GM04504 (cell line): ENCODE measurements at regions not wholly inside any gene's neighbourhood (a gene's known extent, or its start where the extent isn't known, plus 50 kb on each side); places are given as distances from the start of the nearest gene placed in this dataset.

ENCODE experiments used
- DNase-seq: peaks from one replicate; pipeline ENCODE4 v3.0.0-alpha.2; 2012; ENCODE audit warnings: low read depth

DNA sequence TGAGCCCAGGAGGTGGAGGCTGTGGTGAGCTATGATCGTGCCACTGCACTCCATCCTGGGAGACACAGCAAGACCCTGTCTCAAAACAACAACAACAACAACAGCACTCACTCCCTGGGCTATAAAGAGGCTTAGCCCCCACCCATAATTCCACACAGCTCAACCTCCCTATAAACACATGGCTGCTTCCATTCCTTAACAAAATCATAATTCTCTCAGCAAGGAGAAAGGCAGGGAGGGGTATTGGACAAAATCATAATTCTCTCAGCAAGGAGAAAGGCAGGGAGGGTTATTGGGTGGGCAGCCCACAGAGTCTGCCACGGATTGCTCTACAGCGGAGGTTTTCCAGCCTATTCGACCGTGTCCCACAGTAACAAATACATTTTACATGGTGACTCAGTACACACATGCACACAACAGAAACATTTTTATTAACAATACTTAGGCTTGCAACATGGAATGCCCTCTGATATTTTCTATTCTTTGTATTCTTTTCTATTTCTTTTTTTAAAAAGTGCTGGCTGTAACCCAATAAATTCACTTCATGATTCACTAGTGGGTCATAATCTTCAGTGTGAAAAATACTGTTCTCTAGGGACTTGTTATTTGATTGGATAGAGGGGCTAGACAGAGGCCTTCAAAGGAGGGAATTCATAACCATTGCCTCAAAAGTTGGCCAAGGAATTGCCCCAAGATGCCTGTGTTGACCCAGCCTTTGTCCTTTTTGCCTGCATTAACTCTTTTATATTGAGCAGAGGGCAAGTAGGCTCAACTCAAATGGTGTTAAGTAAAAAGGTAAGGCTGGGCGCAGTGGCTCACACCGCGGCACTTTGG is 50.6 kb upstream of the ZMYND8 start:
- no peak for DNase-seq

DNA sequence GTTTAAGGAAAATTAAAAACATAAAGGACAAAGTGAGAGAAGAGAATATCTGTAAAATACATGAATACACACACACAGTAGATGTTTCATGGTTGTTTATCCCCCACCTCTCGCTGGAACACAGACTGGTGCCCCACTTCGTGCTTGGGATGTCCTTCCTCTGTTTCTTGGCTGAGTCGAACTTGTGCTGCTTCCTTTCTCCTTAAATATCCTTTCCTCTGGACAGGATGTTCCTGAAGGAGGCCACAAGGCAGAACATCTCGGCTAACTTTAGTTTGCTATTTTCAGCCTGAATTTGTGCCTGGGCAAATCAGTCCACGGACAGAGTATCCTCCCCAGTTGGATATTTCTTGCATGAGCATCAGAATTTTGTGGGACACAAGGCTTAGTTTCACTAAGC is 54.7 kb upstream of the ZMYND8 start:
- DNase-seq = no peak

DNA sequence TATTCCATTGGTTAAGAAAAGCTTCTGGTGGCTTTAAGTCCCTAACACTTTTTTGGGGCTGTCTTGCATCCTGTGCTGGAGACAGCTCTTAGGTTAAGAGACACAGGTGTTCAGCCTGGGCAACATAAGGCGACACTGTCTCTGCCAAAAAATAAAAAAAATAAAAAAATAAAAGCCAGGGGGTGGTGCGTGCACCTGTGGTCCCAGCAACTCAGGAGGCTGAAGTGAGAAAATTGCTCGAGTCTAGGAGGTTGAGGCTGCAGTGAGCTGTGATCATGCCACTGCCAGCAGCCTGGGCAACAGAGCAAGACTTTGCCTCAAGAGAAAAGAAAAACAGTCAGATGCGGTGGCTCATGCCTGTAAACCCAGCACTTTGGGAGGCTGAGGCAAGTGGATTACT is 55.6 kb upstream of the ZMYND8 start:
- no peak for DNase-seq

DNA sequence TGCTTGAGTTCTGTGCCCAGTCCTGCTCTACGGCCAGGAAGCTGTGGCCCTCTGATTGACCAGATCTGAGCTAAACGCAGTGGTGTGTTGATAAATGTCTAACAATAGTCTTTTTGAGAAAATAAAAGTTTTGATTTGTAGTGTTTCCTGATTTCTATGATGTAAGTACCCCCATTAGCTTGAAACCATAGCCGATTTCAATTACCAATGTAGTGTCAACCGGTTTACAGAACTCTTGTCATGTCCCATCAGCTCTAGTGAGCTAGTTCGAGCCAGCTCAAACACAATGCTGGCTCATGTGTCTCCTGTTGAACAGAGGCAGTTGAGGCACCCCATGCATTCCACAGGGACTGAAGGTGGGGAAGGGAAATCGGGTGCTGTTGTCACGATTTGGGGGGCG is 56.7 kb upstream of the ZMYND8 start:
- no peak for DNase-seq

DNA sequence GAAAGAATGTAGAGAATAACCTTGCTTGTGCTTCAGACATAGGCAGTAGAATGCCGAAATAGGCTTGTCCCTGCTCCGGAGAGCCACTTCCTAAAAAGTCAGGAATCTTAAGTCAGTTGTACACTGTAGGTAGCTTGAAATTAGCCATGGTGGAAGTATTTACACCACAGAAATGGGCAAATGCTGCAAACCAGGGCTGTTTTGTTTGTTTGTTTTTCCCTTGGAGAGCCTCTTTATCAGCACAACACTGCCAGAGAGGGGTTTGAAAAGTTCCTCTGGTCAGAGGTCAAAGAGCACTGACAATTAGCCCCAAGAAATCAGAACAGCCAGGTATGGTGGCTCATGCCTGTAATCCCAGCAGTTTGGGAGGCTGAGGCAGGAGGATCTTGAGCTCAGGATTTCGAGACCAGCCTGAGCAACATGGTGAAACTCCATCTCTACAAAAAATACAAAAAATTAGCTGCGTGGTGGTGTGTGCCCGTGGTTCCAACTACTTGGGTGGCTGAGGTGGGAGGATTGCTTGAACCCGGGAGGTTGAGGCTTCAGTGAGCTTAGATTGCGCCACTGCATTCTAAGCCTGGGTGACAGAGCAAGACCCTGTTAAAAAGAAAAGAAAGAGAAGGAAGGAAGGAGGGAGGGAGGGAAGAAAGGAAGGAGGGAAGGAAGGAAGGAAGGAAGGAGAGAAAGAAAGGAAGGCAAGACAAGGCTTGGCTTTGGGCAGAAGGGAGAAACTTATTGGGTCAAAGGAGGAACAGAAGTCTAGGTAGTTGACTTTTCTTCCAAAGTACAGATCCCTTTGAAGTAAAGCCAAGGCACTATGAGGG is 61.0 kb upstream of the ZMYND8 start:
- DNase-seq = no peak

DNA sequence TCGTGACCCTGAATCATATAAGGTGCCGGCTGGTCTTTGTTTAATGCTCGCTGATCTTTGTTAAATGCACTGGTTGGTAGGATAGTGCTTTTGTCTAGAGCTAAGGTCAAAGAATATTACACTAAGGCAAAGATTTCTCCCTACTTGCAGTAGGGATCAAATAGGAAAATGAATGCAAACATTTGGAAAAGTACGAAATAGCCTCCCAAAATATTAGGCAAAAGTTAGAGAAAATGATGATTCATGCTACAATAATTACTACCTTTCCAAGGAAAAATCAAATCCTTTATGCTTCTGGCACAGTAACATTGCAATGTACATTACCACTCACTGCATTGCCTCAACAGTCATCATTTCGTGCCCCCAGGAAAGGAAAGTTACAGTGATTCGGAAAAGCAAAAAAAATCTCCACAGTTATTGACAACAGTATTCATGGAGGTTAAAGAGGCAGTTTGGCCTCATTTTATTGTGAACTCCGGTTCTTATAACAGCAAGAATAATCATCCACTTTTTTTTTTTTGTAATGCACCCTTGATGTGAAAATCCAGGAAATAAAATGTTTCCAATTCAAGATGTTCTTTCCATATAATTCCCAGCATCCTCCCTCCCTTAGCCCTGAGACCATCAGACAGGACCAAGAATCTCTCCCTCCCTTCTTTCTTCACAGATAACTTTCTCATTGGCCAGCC is 61.7 kb upstream of the ZMYND8 start:
- DNase-seq = no peak

DNA sequence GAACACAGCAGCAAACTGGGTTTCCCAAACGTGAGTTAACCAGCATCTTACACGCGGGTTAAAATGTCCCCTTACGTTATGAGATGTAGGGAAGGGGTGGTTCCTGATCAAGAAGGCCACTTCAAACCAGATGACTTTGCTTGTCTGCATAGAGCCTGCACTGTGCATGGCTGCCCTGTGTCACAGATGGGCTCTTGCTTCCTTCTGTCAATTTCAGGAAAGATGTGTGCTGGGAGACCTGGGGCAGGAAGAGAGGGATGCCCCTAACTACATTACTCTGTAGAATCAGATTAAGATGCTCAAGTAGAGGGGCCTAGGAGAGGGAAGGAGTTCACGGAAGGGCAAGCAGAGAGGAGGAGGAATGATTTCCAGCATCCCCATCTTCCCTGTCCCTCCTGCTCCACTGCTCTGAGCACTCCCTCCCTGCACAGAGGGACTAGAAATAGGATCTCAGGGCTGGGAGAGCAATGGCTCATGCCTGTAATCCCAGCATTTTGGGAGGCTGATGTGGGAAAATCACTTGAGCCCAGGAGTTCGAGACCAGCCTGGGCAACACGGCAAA is 63.5 kb upstream of the ZMYND8 start:
- DNase-seq = no peak

DNA sequence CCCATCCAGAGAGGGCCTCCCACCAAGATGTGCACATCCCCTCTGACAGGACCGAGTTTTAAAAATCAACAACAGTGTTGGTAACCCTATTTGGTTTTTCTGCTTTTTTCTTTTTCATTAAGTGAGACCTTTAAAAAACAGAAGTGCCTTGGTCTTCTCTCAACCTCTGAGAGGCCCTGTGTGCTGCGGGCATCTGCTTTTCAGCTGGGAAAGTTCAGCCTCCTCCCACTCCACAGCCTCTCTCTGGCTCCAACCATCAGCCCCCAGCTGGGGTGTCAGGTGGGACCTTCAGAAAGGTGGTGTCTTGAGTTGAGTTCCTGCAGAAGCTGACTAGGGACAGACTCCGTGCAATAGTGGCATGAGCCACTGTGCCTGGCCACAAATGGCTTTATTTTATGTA is 64.6 kb upstream of the ZMYND8 start:
- DNase-seq = no peak

DNA sequence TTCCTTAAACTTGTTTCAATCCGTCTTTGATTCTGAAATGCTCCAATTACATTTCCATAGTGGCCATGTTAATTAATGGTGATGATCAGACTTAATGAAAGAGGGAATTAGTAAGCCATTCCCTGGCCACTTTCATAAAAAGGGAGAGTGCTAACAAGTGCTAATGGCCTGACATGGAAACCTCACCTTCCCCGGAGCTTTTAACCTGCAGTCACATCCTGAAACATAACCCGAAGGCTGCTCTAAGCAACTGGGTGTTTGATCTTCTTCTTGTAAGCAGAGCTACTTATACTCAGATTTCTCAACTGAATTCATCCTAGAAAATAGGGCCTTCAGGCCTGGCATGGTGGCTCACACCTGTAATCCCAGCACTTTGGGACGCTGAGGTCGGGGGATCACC is 67.1 kb upstream of the ZMYND8 start:
- no peak for DNase-seq

DNA sequence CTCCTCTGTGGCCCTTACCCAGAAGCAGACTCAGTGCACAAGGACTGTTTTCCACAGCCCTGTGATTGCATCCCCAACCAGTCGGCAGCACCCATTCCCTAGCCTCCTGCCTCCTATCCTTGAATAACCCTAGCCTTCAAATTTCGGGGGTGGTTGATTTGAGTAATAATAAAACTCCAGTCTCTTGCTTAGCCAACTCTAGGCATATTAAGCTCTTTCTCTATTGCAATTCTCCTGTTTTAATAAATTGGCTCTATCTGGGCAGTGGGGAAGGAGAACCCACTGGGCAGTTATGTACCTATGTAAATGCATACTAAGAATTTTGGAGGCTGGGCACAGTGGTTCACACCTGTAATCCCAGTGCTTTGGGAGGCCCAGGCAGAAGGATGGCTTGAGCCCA is 70.6 kb upstream of the ZMYND8 start:
- DNase-seq = no peak

DNA sequence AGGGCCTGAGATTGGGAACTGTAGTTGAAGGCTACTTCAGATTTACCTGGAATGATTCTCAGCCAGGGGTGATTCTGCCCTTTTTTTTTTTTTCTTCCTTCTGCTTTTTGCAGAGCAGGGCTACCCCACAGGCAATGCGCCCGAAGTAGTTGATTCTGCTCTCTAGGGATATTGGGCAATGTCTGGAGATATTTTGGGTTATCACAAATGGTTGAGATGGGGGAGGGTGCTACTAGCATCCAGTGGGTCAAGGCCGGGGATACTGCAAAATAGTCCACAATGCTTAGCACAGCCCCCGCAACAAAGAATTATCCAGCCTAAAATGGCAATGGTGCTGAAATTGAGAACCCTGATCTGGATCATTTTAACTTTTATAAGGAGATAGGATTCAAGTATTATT is 71.2 kb upstream of the ZMYND8 start:
- DNase-seq = no peak

DNA sequence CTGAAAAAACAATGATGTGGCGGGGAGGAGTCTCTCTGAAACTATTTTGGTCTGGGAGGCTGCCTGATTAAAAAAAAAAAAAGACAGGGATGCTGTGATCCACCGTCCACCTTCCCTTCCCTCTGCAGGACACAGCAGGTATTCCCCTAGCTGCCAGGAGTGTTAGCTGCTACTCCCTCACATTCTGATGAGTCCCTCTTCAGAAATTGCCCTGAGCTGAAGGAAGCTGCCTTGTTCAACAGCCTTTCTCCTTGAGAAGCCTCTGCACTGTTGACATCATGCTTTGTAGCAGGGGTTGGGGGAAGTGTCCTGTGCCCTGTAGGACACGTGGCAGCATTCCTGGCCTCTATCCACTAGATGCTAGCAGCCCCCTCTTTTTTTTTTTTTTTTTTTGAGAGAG is 71.7 kb upstream of the ZMYND8 start:
- DNase-seq = no peak

DNA sequence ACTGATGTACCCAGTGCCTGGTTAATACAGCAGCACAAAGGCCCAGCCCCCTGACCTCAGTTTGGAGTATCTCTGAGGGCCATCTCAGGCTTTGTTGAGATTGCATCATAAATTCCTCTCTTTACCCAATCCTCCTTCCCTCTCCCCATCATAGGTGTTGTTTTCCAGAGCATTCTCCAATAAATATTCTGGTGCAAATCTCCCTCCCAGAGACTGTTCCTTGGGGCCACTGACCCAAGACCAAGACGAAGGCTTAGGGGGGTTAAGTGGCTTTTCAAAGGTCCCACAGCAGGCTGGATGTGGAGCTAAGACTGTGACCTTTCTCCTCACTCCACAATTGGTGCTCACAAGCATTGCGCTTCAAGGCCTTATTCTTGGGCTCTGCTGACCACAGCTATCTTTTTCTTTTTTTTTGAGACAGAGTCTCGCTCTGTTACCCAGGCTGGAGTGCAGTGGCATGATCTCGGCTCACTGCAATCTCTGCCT is 72.4 kb upstream of the ZMYND8 start:
- no peak for DNase-seq

DNA sequence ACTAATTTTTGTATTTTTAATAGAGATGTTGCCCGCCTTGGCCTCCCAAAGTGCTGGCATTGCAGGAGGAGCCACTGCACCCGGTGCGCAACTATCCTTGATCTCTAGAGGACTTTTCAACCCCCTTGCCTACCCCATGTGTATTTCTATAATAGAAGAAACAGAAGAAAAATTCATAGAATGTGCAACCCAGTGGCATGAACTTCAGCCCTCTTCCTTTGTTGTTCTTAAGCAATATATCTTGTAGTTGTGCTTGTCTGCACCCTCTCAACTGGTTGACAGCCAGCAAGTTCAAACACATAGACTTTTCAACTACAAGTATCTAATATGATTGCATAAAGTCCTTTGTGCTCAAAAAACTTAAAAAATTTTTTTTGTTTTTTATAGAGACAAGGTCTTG is 72.3 kb upstream of the NCOA3 start:
- no peak for DNase-seq

DNA sequence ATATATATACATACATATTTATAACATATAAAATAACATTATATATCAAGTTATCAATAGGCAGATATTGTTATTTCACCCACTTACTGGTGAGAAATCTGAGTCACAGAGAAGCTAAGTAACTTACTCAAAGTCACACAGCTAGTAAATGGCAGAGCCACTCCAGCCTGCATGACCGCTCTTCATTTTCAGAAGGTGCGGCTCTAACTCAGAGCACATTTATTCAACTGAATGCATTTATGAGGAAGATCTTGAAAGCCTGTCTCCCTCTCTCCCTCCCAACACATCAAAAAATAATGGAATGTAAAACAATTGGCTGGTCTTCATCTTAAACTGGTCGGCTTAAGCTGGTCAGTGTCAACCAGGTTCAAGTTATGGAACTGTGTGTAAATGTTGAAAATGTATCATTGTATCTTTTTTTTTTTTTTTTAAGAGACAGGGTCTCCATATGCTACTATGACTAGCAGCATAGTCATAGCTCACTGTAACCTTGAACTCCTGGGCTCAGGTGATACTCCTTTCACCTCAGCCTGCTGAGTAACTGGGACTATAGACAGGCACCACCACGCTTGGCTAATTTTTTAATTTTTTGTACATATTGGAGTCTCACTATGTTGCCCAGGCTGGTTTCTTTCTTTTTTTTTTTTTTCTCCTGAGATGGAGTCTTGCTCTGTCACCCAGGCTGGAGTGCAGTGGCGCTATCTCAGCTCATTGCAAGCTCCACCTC is 70.7 kb upstream of the NCOA3 start:
- no peak for DNase-seq

DNA sequence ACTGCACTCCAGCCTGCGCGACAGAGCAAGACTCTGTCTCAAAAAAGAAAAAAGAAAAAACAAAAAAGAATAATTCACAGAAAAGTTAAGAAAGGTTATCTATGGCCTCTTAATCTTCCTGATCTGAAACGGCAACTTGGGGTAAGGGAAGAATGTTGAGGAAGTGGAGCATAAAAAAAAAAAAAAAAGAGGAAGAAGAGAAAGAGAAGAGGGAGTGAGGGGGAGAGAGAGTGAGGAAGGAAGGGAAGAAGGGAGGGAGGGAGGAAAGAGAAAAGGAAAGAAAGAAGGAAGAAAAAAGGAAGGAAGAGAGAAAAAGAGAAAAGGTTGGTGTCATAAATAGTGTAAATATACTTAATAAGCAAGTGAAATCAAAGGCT is 68.9 kb upstream of the NCOA3 start:
- no peak for DNase-seq

DNA sequence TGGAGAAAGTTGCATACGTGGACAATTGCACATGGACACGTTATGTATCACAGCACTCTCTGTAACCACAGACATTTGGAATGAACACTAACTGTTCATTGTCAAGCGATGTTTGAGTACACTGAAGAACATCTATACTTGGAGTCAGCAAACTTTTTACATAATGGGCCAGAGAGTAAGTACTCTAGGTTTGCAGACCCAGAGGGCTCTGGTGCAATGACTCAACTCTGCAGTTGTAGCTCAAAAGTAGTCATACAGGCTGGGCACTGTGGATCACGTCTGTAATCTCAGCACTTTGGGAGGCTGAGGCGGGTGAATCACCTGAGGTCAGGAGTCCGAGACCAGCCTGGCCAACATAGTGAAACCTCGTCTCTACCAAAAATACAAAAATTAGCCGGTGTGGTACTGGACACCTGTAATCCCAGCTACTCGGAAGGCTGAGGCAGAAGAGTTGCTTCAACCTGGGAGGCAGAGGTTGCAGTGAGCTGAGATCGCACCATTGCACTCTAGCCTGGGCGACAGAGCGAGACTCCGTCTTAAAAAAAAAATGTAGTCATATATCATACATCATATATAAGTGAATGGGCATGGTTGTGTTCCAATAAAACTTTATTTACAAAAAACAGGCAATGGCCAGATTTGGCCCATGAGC is 67.4 kb upstream of the NCOA3 start:
- peak; percentile 40 for DNase-seq

DNA sequence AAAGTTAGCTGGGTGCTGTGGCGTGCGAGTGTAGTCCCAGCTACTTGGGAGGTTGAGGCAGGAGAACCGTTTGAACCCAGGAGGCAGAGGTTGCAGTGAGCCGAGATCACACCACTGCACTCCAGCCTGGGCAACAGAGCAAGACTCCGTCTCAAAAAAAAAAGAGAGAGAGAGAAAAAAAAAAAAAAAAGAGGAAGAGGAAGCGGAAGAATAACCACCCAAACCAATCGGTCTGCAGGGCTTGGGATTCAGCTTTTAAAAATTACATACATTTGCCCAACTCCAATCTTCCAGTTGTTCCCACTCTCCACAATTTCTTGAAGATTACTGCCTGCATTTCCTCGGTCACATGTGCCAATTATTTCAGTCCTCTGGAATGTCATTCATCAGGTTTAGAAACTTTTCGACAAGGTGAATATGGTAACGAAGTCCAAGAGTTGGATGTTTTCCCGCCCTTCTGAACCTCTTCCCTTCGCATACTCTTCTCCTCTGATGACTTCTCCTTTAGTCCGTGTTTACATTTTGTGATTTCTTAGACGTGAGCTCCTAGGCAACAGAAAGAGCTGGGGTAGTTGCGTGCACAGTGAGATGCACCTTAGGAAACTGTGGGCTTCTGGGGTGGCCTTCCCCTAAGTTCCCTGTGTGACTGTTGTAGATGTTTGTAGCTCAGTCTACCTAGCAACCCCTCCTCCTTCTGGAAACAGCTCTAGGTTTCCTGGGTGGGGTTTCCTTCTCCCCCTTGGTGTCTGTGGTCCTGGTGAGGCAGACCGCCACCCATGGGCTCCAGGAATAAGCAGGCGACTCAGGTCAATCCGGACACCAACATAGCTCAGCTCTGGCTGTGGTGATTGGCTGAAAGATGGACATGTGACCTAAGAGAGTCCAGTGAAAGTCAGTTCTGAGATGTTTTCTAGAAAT is 63.0 kb upstream of the NCOA3 start:
- DNase-seq = no peak

DNA sequence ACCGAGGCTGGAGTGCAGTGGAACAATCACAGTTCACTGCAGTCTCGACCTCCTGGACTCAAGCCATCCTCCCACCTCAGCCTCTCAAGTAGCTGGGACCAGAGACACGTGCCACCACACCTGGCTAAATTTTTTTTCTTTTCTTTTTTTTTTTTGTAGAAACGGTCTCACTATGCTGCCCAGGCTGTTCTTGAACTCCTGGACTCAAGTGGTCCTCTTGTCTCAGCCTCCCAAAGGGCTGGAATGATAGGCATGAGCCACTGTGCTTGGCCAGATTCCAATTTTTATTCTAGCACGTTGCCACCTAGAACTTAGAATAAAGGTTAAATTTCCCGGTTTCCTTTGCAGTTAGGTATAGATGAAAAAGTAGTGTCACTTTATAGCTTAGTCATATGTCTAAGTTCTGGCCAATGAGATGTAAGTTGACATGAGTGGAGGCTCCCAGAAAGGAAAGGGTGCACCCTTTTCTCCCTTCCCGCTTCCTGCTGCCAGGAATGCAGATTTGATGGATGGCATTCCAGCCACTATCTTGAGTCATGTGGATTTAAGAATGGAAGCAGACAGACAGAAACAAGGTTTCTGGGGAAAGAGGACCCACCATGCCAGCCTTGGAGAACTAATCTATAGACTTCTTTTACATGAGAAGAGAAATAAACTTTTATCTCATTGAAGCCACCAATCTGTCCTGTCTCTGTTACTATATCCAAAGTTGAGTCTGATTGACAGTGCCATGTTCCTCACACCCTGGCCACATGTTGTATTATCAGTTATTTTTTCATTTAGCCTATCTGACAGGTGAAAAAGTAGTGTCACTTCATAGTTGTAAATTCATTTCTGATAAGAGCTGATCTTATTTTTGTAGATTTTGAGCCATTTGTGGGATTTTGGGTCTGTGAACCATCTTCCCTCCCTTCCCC is 60.6 kb upstream of the NCOA3 start:
- no peak for DNase-seq
